Brain microvascular endothelial cell (primary cell): ENCODE measurements at regions not wholly inside any gene's neighbourhood (a gene's known extent, or its start where the extent isn't known, plus 50 kb on each side); places are given as distances from the start of the nearest gene placed in this dataset.

ENCODE experiments used
- DNase-seq: peaks from one replicate; pipeline ENCODE4 v3.0.0-alpha.2; 2020
- H3K27ac ChIP-seq: fragments of 250-450 bp; sonication (Bioruptor Pico); 2 replicates; pipeline ENCODE4 v1.5.1; 2020; ENCODE audit warnings: mild to moderate bottlenecking, moderate library complexity
- H3K27me3 ChIP-seq: fragments of 250-450 bp; sonication (Bioruptor Pico); replicated peaks from 2 replicates; pipeline ENCODE4 v1.5.1; 2020; ENCODE audit warnings: mild to moderate bottlenecking
- H3K36me3 ChIP-seq: fragments of 250-450 bp; sonication (Bioruptor Pico); replicated peaks from 2 replicates; pipeline ENCODE4 v1.5.1; 2020; ENCODE audit warnings: mild to moderate bottlenecking
- H3K4me3 ChIP-seq: 2 replicates; pipeline ENCODE4 v1.5.1; 2011; ENCODE audit warnings: low read depth, mild to moderate bottlenecking, control low read depth, low read length, moderate library complexity
- in situ Hi-C: cut with HindIII; loops from 2 replicates; pipeline ENCODE4 v1.10.0; 2017; ENCODE audit warnings: low sequenced_read_pairs, low pct_ligation_motif_present
- TF ChIP-seq, protein P1 (sequence below): IDR thresholded peaks from 2 replicates; pipeline ENCODE4 v1.5.1; 2011; ENCODE audit warnings: low read depth, mild to moderate bottlenecking, moderate library complexity, low read length, control low read depth, inconsistent platforms; ENCODE audit errors: missing control alignments

DNA sequence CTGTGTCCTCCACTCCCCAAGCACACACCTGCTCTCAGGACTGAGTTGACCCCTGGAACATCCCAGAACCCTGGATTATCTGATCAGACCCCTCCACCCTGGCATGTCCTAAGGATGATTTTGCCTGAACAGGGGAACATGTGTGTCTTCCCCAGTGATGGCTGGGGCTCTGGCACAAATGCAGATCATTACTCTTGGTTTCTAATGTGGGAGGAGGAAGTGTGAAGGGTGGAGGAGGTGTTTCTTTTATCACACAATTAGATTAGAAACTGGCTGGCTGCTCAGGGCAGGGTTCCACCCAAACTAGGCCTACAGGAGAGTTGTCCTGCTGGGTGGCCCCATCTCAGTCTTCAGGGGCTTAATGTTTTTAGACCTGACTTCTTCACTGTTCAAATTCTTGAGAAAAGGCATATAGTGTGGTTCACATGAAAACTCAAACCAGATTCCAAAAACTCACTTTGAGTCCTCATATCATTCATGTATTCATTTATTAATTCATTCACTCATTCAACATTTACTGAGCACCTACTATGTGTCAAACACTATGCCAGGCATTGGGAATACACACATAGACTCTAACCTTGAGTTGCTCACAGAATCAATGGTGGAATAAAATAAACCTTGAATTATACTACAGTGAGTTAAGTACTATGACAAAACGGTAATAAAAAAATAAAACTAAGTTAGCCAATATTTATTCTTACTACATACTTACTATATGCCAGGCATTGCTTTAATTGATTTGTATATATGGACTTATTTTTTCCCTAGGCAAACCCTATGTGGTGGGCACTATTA is 221.8 kb upstream of the JUN start:
- in situ Hi-C loops = no loop called here
- no peaks in the 10 kb centered on the region for H3K27me3 ChIP-seq
- H3K27ac ChIP-seq = no peak overlapping the region
- TF ChIP-seq, protein P1, sequence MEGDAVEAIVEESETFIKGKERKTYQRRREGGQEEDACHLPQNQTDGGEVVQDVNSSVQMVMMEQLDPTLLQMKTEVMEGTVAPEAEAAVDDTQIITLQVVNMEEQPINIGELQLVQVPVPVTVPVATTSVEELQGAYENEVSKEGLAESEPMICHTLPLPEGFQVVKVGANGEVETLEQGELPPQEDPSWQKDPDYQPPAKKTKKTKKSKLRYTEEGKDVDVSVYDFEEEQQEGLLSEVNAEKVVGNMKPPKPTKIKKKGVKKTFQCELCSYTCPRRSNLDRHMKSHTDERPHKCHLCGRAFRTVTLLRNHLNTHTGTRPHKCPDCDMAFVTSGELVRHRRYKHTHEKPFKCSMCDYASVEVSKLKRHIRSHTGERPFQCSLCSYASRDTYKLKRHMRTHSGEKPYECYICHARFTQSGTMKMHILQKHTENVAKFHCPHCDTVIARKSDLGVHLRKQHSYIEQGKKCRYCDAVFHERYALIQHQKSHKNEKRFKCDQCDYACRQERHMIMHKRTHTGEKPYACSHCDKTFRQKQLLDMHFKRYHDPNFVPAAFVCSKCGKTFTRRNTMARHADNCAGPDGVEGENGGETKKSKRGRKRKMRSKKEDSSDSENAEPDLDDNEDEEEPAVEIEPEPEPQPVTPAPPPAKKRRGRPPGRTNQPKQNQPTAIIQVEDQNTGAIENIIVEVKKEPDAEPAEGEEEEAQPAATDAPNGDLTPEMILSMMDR = no peak
- no peak overlapping the region for H3K4me3 ChIP-seq
- no peak for DNase-seq
- no peaks in the 10 kb centered on the region for H3K36me3 ChIP-seq

DNA sequence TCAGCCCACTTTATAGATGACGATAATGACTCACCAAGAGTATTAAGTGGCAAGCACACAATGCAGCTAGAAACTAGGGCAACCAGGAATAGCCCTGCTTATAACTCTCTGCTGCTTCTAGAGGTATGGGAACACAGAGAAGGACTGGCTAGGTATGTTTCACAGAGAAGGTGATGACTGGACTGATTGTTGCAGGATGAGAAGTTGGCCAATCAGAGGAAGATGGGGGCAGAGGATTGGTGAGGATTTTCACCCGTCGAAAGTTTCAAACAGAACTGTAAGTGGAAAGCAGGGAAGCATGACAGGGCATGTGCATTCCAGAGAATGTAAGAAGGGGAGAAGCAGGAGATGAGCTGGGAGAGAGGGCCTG is 222.4 kb upstream of the JUN start:
- no peaks in the 10 kb centered on the region for H3K27me3 ChIP-seq
- H3K36me3 ChIP-seq = no peaks in the 10 kb centered on the region
- H3K27ac ChIP-seq = no peak overlapping the region
- no peak overlapping the region for H3K4me3 ChIP-seq
- in situ Hi-C loops = no loop called here
- TF ChIP-seq, protein P1 = no peak
- no peak for DNase-seq

DNA sequence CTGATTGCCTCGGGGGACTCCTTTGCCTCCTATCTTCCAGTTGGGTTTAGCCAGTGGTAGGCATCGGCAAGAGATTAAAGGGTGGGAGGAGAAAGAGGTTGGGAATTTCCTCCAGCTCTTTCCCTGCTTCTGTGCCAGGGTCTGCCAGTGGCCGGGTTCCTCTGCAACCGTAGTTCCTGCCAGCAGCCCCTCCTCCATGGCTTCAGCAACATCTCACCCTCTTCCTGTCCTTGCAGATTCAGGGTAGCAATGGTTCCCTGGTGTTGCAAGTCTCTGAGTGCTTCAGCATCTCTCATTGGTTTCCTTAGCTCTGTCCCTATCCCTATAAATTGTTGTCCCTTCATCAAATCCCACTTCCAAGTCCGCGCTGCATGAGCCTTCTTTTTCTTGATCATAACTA is 223.1 kb upstream of the JUN start:
- Histone ChIP-seq H3K27ac (no peak overlapping the region), H3K36me3 (no peaks in the 10 kb centered on the region), H3K27me3 (no peaks in the 10 kb centered on the region), H3K4me3 (no peak overlapping the region)
- no peak for DNase-seq
- TF ChIP-seq, protein P1 = no peak
- in situ Hi-C loops = no loop called here

DNA sequence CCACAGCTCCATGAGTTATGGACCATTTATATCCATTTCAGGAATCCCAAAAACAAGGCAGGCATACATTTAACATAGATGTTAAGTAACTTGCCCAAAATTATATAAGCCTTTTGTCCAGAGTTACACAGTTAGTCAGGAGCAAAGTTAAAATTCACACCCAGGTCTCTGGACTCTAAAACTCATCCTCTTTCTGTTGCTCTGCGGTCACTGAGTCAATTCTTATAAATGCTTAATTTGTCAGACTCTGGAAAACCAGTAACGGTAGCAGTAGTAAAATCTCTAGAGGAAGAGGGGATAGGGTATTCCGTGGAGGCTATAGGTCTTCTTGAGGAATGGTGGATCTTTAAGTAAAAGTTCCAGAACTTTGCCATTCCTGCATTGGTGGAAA is 223.6 kb upstream of the JUN start:
- Histone ChIP-seq H3K27me3 (no peaks in the 10 kb centered on the region), H3K4me3 (no peak overlapping the region), H3K36me3 (no peaks in the 10 kb centered on the region), H3K27ac (no peak overlapping the region)
- TF ChIP-seq, protein P1 = no peak
- in situ Hi-C loops = no loop called here
- no peak for DNase-seq

DNA sequence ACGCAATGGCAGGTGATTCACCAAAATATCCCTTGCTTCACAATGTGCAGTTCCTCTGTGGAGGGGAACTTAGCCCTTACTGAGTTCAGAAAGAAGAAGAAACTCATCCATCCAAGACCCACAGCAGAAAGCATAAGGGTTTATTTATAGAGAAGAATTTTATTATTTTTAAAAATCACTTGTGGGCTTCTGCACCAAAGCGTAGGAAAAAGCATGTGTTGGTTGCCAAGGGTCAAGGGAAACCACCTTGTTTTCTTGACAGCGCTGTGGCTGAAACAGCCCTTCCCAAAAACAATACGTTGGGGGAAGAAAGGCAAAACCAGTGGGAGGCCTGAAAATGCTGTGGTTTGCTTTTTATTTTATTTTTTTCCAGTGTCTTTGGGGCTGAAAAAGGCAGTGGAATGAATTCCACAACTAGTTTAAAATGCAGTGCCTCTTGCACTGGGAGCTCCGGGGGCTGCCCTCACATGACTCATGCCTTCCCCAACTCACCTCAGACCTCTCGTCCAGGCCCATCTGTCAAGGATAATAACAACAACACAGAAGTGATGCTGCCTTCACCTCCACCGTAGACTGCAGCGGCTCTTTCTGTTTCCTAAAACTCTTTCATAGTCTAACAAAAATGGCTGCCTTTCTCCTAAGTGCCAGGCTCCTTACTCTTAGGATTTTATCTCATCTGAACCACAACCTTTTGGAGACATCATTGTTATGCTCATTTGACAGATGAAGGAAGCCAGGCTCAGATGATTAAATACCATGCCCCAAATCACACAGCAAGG is 224.2 kb upstream of the JUN start:
- TF ChIP-seq, protein P1 = no peak
- Histone ChIP-seq H3K27ac (no peak overlapping the region), H3K36me3 (no peaks in the 10 kb centered on the region), H3K27me3 (no peaks in the 10 kb centered on the region), H3K4me3 (no peak overlapping the region)
- in situ Hi-C loops = no loop called here
- DNase-seq = no peak
